ES-I3 (cell line): ENCODE measurements at regions not wholly inside any gene's neighbourhood (a gene's known extent, or its start where the extent isn't known, plus 50 kb on each side); places are given as distances from the start of the nearest gene placed in this dataset.

Experiments
- H3K36me3 ChIP-seq: 2 replicates; pipeline ENCODE4 v1.6.1; 2013; ENCODE audit warnings: mild to moderate bottlenecking, low read length, control low read depth, moderate library complexity; ENCODE audit not compliant: insufficient read depth
- H3K4me1 ChIP-seq: 2 replicates; pipeline ENCODE4 v1.6.1; 2013; ENCODE audit warnings: mild to moderate bottlenecking, control low read depth, low read length; ENCODE audit not compliant: insufficient read depth
- H3K9ac ChIP-seq: 2 replicates; pipeline ENCODE4 v1.6.1; 2013; ENCODE audit warnings: low read depth, mild to moderate bottlenecking, low read length, moderate library complexity
- H3K9me3 ChIP-seq: 2 replicates; pipeline ENCODE4 v1.6.1; 2013; ENCODE audit warnings: mild to moderate bottlenecking, low read length, moderate library complexity; ENCODE audit not compliant: control insufficient read depth, insufficient read depth

DNA sequence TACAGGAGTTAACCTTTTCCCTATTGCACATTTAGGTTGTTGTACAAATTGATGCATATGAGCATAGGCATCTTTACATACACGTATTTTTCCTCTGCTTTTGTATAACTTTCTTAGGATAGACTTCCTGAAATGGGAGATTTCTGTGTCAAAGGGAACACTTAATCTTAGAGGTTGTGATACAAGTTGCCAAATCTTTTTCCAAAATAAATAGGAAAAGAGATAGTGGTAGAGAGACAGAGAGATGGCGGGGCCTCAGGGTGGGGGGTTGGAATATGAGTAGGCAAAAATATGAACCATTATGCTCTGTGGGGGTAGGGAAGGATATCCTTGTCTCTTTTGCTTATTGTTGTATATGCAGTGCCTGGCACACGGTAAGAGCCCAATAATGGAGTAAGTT lies 70.7 kb upstream of the UBE2E1 start:
- Histone ChIP-seq H3K9me3 (no peaks in the 10 kb centered on the region), H3K4me1 (peaks cover 25% of the 10 kb centered on the region), H3K9ac (no peak overlapping the region), H3K36me3 (no peaks in the 10 kb centered on the region)

DNA sequence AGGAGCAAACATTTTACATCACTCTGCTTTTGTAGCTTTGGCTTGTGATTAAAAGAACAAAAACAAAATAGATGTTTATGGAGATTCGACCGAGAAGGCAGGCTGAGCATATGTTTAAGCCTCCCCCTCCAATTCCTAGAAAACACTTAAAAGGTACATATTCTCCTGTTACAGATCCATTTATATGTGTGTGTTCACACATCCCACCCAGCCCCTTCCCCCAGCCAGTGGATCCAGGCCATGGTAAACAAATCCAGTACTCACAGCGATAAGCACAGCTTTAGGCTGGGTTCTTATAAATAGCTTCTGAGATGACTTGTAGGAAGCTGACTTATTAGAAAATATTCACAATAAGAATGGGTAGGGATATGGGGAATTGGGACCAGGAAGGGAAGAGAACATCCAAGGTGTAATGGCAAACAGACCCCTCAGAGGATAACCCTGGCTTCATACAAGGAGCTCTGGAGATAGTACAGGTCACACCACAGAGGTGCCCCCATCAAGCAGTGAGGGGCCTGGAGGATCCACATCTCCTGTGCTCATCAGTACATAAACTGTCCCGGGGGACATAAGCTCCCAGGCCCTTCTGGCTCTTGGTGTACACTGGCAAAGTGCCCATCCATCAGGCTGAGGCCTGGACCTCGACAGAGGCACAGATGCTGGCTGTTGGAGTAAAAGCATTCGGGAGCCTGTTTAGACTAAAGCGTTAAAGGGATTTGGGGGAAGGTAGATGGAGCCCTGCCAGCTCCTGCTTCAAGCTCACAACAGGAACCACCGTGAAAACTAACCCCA lies 70.0 kb upstream of the UBE2E1 start:
- no peaks in the 10 kb centered on the region for H3K36me3 ChIP-seq
- no peaks in the 10 kb centered on the region for H3K9me3 ChIP-seq
- no peak overlapping the region for H3K9ac ChIP-seq
- H3K4me1 ChIP-seq, result peaks cover 31% of the 10 kb centered on the region

DNA sequence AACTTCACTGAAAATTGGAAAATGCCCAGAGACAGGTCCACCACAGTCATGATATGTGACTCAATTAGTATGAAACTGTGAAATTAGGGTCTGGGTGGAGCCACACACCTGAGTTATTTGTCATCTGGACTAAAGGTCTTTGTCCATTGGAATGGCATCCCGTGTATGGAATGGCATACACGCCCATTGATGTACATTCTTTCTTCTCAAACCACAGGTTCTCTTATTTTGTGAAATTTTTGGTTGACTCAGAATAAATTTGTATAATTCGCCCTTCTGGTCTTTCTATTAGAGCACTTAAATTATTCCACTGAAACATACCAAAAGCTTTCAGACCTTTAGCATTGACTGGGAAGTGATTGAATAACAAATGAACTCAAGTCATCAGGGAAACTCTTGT lies 66.8 kb upstream of the UBE2E1 start:
- no peaks in the 10 kb centered on the region for H3K36me3 ChIP-seq
- peaks cover 47% of the 10 kb centered on the region for H3K4me1 ChIP-seq
- H3K9ac ChIP-seq, result no peak overlapping the region
- H3K9me3 ChIP-seq, result no peaks in the 10 kb centered on the region

DNA sequence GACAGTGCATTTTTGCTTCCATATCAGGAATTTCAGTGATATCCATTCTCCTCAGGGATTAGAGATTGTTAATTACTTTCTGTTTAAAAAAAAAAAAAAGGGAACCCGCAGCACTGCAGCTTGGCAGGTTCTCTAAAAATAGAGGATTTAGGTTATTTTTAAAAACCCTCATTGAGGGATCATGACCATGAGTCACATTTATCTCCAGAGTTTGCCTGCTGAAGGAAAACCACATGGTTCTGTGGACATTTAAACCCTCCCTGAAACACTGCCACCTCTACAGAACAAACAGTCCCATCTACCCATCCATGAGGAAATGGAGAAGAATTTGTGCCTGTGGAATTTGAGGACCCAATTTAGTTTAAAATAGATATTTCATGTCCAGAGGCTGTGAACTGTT lies 66.2 kb upstream of the UBE2E1 start:
- no peaks in the 10 kb centered on the region for H3K9me3 ChIP-seq
- peaks cover 52% of the 10 kb centered on the region for H3K4me1 ChIP-seq
- no peak overlapping the region for H3K9ac ChIP-seq
- no peaks in the 10 kb centered on the region for H3K36me3 ChIP-seq

DNA sequence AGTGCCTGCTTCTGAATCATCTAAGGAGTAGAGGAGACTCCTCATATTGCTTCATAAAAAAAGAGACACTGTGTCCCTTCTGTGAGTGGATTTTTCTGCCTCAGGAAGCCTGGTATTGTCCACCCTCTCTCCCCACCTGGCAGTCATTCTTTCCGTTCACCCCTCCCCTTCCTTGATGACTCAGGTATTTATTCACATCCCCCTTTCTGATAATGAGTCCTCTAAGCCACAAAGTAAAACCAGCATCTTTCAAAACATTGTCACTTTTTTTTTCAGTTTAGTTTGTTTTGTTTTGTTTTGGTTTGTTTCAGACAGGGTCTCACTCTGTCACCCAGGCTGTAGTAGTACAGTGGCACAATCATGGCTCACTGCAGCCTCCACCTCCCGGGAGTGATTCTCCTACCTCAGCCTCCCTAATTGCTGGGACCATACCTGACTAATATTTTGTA lies 65.2 kb upstream of the UBE2E1 start:
- Histone ChIP-seq H3K9ac (no peak overlapping the region), H3K9me3 (no peaks in the 10 kb centered on the region), H3K4me1 (peaks cover 53% of the 10 kb centered on the region), H3K36me3 (no peaks in the 10 kb centered on the region)

DNA sequence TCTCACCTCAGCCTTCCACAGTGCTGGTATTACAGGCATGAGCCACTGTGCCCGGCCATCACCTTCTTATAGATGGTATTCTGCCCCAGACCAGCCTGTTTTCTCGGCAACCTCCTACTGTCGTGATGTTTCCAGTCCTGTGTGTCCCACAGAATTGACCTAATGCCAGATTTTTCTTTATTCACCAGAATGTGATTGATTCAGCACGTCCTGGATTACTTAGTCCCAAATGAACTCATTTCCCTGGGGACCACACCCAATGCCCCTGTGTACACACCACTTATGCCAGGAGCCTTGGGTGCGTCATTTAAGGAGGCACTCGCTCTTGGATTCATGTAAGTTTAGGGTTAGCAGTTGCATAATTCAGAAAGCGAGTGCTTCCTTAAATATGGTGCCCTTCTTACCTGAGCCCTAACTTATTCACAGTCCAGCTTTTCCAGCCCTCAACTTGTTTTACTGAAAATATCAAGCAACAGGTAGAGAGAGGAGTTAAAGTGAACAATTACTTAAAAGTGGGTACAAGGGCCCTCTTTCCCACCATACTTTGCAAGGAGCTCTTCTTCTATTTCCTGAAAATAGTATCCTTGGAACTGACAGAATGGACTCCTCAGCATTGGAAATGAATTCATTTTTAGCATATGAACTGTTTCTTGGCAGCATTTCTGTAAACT lies 64.6 kb upstream of the UBE2E1 start:
- Histone ChIP-seq H3K9ac (no peak overlapping the region), H3K4me1 (peaks cover 49% of the 10 kb centered on the region), H3K36me3 (no peaks in the 10 kb centered on the region), H3K9me3 (no peaks in the 10 kb centered on the region)

DNA sequence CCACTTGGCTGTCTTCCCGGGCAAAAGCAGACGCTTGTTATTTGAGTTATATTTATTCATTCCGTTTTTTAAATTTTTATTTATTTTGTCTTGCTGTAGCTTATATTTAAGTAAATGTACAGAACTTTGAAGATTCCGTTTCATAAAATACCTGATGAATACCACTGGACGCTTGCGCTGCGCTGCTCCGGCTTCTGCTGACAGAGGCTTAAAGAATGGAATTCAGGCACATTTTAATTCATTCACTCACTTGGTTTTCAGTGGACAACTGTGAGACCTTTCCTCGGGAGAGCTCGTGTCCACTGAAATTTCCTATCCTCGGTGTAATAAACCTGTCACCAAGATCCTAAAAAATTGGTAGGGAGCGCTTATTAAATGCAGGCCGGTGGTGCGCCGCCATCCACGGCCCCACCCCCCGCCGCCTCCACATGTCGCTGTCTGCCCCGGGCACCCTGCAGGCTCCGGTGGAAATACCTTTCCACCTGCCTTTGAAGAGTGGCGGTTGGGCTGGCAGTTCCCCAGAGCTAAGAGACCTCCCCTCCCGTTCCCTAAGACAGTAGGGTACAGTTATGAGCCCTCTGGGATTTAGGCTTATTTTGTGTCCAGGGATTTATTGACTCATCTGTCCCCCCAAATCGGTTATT lies 62.5 kb upstream of the UBE2E1 start:
- Histone ChIP-seq H3K4me1 (peaks cover 56% of the 10 kb centered on the region), H3K9me3 (no peaks in the 10 kb centered on the region)

DNA sequence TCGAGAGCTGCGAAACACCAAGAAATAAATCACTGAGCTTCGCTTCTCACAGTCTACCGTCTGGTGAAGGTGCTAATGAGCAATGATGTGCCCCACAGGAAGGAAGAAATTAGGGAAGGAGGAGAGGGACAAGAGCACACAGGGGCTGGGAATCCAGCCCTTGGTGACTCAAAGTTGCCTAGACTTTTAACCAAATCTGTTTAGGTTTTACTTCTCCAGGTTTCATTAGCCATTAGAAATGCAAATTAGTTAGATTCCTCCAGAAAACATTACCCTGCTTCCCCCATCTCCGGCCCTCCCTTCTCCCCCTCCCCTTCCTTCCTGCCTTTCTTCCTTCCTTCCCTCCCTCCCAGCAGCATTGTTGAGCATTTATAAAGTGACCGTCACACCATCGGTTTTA lies 59.3 kb upstream of the UBE2E1 start:
- Histone ChIP-seq H3K4me1 (peaks cover 45% of the 10 kb centered on the region), H3K9ac (no peak overlapping the region; the same call in 1 of the 2 replicates), H3K36me3 (no peaks in the 10 kb centered on the region), H3K9me3 (no peaks in the 10 kb centered on the region)

More for the DNA sequence above, 62.5 kb upstream of the UBE2E1 start:
- Histone ChIP-seq H3K36me3 (no peaks in the 10 kb centered on the region), H3K9ac (peak overlapping the region; percentile 31; the same call in 1 of the 2 replicates)

DNA sequence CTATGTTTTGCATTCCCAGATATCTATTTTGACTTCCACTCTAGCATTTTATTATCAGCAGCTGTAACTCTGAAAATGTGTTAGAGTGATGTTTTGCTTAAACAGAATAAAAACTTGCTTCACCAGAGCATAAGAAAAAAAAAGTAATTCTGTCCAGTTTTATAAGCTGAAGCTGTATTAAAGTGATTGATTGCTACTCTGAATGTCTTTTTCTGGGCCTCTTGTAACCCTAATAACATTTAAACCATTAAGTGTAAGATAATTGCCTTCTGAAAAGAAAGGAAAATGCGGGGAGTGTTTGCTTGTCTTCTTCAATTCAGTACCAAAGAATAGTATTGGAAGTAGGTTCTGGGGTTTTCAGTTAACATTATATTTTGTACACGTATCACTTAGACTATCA lies 57.9 kb upstream of the UBE2E1 start:
- Histone ChIP-seq H3K9ac (no peak overlapping the region), H3K9me3 (no peaks in the 10 kb centered on the region), H3K4me1 (peaks cover 50% of the 10 kb centered on the region), H3K36me3 (no peaks in the 10 kb centered on the region)

DNA sequence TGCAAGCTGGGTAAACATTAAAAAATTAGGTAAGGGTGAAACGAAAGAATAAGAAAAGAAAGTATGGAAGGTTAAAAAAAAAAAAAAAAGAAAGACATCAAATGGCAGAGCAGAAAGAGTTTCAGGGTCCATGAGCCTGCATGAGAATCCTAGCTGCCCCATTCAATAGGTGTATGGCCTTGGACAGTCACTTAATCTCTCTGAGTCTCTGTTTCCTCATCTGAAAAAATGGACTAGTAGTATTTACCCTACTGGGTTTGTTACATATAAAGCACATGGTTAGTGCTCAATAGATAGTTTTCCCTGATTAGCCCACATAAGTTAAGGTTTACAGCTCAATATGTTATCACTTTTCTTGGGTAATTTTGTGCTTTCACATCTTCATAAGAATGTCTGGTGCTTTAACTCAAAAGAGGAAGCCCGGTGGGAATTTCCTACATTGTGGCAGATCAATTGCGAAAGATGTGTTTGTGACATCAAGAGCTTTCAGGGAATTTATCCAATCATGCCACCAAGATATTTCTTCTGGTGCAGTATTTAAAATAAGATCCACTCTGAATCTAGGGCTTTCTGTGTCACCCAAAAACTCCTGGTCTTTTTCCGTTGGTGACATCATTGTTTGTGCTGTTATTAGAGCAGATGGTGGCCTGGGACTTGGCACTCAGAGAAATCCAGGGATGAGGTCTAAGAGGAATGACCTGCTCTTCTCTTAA lies 57.2 kb upstream of the UBE2E1 start:
- Histone ChIP-seq H3K36me3 (no peaks in the 10 kb centered on the region), H3K4me1 (peaks cover 47% of the 10 kb centered on the region), H3K9me3 (no peaks in the 10 kb centered on the region), H3K9ac (no peak overlapping the region)

DNA sequence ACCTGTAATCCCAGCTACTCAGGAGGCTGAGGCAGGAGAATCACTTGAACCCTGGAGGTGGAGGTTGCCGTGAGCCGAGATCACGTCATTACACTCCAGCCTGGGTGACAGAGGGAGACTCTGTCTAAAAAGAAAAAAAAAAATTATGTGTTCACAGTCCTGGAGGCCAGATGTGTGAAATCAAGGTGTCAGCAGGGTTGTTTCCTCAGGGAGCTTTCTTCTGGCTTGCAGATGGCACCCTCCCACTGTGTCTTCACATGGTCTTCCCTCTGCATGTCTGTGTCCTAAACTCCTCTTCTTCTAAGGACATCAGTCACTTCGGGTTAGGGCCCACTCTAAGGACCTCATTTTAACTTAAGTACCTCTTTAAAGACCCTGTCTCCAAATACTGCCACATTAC lies 56.1 kb upstream of the UBE2E1 start:
- Histone ChIP-seq H3K9me3 (no peaks in the 10 kb centered on the region), H3K36me3 (no peaks in the 10 kb centered on the region), H3K4me1 (peaks cover 37% of the 10 kb centered on the region), H3K9ac (no peak overlapping the region)

DNA sequence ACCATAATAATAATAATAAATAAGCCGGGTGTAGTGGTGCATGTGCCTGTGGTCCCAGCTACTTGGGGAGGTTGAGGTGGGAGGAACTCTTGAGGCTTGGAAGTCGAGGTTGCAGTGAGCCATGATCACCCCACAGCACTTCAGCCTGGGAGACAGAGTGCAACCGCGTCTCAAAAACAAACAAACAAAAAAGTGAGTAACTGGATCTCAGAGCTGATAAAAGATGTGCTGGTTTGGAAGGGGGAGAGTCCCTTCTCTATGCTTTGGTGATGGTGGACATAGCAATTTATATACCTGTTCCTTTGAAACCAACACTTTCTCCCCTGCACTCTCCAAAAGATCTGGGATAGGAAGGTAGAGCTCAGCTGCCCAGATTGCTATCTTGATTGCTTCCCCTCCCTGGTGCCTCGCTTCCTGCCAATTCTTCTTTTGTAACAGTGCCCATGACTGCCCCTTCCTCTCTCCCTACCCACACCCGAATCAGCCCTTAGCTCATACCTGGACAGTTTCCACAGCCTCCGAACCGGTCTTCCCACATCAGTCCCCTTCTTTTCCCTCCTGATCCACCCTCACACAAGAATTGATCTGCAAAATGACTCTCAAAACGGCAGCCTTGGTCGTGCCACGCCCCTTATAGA lies 55.1 kb upstream of the UBE2E1 start:
- no peaks in the 10 kb centered on the region for H3K9me3 ChIP-seq
- H3K36me3 ChIP-seq, result no peaks in the 10 kb centered on the region
- H3K4me1 ChIP-seq, result peaks cover 30% of the 10 kb centered on the region
- H3K9ac ChIP-seq, result peak overlapping the region; percentile 45; the same call in 1 of the 2 replicates

DNA sequence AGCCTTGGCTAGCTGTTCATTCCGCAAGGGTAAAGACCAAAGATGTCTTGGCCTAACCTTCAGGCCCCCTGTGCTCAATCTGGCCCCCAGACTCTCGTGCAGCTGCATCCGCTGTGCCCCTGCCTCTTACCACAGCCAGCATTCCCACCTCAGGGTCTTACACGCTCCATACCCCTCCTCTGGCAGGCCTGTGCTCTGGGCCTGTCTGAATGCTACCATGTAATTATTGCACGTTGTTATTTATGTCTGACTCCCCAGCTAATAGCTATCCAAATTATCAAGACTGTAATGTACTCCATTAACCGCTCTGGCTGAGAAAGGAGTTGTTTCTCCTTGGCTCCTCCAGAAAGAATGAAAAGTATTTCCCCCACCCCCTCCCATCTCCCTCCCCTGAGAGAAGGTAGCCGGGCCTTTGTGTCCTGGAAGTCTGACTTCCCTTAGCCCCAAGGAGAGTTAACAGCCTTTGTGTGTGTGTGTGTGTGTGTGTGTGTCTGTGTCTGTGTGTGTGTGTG lies 54.5 kb upstream of the UBE2E1 start:
- H3K9ac ChIP-seq, result peak overlapping the region; percentile 45; the same call in 1 of the 2 replicates
- no peaks in the 10 kb centered on the region for H3K9me3 ChIP-seq
- no peaks in the 10 kb centered on the region for H3K36me3 ChIP-seq
- H3K4me1 ChIP-seq, result peaks cover 29% of the 10 kb centered on the region

DNA sequence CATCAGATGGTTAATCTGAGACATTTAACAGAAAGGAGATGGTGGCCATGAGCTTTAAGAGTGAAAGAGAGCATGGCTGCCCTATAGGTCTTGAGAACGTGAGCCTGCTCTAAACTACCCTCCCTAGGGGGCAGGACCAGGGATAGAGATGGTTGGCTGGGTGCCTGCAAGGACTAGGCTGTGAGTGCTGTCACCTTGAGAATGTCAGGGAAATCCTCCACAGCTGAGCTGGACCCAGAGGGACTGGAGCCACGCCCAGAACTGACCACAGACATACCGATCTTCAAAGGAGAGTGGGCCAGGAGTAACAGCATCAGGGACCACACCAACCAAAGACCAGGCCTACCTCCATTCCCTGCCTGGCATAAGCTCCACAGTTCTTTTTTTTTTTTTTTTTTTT lies 53.6 kb upstream of the UBE2E1 start:
- Histone ChIP-seq H3K36me3 (no peaks in the 10 kb centered on the region), H3K9ac (no peak overlapping the region), H3K9me3 (no peaks in the 10 kb centered on the region), H3K4me1 (peaks cover 29% of the 10 kb centered on the region)
